Hematopoietic multipotent progenitor cell treated with erythropoietin and hydrocortisone succinate and interleukin-3 and kit ligand, for 17 days (in vitro differentiated cells): ENCODE measurements at regions not wholly inside any gene's neighbourhood (a gene's known extent, or its start where the extent isn't known, plus 50 kb on each side); places are given as distances from the start of the nearest gene placed in this dataset.

Experiments used
- DNase-seq: peaks from one replicate; pipeline ENCODE4 v3.0.0-alpha.2; 2015; ENCODE audit warnings: low spot score

DNA sequence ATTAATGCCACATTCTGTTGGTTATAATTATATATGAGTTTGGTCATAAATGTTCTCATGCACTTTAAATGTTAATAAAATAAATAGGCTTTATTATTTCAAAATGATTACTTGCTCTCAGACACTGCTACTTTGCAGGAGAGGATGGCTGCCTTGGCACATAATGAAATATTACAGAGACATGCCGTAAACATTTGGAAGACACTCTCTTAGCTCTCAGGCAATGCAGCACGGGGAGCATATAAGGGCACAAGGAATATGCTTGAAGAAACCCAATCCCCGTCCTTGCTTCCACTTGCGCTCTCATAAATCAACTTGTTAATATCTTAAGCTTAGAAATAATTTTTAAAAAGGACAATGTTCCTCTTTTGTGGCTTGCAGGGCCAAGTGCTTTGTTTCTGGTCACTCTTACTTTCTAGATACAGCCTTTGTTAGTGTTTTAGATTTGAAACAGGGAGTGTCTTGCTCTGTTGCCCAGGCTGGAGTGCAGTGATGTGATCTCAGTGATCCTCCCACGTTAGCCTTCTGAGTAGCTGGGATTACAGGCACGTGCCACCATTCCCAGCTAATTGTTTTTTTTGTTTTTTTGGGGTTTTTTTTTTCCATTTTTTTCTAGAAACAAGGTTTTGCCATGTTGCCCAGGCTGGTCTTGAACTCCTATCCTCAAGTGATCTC, 445.0 kb downstream of the SPRY1 start:
- DNase-seq, result no peak

DNA sequence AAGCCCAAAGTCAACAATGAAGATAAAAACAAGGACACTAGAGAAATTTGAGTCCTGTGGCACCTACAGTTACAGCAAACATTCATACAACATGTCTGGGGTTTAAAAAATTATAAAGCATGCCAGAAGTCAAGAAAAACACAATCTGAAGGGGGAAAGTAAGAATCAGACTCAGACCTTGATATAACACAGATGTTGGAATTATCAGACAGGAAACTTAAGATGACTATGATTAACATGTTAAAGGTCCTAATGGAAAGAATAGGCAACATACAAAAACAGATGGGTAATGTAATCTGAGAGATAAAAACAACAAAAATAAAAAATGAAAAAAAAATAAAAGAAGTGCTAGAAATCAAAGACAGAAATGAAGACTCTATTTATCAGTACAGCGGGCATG, 446.5 kb downstream of the SPRY1 start:
- DNase-seq, result no peak

DNA sequence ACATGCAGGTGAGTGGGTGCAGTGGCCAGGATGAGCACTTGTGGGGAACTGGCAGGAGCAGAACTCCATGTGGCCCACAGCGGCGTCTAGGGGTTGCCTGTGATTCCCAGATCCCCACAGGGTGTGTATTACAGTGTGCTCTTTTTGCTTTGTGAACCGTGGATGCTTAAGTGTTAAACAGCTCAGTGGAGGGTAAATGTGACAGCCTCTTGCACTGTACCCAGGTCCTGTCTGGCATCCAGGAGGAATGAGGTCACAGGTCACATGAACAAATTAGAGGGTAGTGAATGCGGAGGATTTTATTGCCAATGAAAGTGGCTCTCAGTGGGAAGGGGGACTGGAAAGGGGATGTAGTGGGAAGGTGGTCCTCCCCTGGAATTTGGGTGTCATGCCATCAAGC, 447.8 kb downstream of the SPRY1 start:
- DNase-seq, result no peak

DNA sequence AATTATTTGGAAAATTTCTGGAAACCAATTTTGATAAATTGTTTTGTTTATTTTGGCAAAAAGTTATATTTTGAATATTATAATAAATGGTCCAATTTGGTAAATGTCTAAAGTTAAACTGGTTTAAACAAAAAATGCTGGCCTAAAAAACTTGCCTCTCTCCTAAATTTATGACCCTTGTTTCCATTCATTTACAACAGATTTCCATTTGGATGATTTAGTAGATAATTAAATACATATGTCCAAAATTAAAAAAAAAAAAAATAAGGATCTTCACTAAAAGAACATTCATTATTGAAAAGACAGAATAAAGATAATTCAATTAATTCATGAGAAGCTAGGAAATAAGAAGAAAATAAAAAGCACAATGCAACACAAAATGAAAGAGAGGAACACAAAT, 449.5 kb downstream of the SPRY1 start:
- DNase-seq, result no peak

DNA sequence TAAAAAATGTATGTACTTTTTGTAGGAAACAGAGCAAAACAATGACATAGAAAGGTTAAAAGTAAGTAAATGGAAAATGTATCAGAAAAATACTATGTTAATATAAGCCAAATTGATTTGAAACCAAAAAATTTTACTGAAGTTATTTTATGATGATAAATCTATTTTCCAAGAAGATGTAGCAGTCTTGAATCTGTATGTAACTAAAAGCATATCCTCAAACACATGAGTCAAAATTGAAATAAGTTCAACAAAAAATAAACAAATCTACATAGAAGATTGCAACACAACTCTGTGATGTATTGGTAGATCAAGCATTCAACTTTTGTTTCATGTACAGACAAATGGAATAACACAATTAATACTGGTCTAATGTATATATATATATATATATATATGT, 450.0 kb downstream of the SPRY1 start:
- DNase-seq, result no peak

DNA sequence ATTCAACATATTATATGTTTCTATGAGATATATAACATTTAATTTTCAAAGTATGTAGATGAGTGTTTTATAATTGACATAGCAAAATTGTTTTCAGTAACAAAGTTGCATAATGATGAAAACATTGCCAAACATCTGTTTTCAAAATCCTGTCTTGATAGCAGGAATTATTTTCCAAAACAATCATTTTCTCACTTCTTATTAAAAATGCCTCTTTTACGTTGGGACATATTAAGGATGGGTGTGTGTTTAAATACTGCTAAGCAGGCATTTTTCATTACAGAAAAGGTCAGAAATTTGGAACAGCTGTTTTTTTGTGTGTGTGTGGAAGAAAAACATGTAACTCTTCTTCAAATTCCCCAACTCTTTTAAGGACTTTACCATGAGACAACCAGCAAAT, 452.0 kb downstream of the SPRY1 start:
- no peak for DNase-seq

DNA sequence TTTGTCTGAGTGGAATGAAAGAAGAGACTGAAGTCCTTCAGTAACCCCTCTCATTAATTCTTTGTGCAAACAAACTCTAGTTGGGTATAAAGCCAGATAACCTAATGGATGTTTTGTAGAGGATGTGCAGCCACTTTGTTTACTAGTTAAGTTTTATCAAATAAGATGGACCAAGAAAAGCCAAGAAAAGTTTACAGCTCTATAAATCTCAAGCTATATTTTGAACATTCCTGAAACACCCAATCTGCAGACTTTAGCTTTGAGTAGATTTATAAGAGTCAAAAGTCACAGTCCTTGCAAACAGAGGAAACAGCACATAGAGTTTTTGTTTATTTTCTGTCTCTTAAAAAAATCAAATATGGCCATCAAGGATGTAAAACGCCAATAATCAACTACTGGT, 452.9 kb downstream of the SPRY1 start:
- no peak for DNase-seq

DNA sequence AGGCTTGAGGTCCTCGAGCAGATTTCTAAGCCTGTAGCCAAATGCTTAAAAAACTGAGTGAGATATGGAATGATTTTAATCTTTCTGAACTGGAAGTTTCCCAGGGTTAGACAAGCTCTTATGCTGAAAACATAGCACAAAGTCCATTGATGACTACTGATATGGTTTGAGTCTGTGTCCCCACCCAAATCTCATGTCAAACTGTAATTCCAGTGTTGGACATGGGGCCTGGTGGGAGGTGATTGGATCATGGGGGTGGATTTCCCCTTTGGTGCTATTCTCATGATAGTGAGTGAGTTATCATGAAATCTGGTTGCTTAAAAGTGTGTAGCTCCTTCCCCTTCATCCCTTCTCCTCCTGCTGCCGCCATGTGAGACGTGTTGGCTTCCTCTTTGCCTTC, 454.9 kb downstream of the SPRY1 start:
- DNase-seq, result no peak

DNA sequence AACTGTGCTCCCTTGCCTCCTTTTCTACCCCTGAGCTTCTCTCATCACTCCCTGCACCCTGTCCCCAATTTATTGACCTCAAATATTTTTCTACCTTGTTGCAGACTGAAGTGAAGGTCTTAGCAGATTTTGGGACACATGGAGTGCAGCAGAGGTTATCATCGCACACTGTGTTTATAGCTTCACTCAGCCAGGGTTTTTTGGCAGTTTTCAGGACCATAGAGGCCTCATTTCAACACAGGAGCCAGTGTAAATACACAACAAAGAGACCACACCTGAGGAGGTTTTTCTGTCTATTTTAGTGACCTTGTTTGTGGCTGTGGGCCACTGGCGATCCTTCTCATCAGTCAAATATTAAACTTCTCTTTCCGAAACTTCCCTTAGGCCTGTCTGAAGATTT, 457.1 kb downstream of the SPRY1 start:
- no peak for DNase-seq

DNA sequence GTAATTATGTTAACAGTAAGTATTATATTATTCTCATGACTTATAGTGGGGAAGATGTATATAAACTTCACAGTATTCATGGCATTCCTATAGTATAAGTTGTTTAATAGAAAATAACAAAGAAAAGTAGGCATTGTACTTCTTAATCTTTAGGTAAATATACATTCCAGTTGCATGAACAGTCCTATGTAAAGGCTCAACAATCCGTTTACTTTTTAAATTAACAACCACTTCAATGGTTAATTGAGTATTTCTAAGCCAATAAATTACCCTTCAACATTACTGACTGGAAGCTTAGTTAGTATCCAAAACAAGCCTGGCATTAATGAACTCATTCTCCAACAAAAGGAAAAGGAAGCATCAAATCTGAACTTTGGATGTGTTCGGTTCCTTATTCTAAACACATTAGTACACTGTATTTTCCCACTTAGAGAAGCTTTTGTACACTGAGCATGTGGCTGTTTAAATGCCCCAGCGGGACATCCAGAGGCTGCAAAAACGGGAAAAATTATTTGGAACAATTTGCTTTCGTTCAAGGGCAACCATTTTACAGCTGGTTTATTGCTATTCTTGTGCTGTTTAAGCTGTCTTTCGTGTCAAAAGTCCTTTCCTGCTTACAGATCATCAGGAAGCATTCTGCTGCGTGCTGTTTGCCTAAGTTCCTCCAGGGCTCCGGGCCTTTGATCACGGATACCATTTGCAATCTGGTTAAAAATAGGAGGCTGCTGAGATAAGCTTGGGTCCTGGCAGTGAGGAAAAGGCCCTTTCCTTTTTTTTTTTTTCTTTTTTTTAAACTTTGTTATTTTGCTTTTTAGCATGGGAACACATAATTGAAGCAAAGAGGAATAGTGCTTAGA, 460.3 kb downstream of the SPRY1 start:
- no peak for DNase-seq

DNA sequence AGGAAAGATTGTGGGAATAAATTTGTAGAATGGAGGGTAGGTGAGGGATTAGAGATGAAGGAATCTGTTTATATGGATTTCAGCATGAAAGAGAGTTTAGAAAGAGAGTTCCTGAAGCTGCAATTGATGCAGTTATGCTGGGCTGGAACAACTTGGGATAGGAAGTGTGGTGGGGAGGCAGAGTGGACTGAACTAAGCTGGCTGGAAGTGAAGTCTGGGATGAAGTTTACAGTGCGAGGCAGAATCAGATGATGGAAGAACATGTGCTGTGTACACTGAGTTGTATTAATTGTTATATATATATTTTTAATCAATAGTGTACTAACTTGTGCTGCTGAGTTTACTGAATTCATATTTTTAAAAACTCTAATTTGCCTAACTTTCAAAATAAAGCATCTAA, 461.9 kb downstream of the SPRY1 start:
- no peak for DNase-seq

DNA sequence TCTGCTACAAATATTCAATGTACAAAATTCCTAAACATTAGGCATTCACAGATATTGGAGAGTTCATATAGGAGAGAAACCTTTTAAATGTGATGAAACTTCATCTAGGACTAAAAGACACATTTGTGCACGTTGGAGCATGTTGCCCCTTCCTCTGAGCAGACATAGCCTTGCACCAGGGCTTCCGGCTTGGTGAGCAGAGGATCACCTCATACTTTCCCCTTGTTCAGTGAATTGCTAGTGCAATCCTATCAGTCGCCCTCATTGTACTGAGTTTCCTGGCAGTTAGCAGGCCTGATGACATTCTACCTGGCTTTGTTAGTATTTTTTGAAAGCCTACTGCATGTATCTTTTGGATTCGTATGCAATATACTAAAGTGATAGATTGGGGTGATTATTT, 466.2 kb downstream of the SPRY1 start:
- DNase-seq, result no peak

DNA sequence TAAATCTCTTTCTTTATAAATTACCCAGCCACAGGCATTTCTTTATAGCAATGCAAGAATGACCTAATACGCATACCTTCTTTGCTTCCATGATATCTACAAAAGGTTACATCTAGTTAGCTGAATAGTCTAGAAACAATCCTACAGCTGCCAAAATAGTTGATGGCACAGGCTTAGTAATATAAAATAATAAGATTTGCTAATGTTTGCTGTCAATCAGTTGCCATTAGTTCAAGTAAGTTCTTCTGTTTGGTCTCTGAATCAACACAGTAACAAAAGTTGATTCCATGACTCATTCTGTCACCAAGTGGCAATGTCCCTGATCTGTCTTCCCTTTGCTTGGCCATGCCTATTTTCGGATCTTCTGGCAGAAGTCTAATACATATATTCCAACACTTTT, 470.2 kb downstream of the SPRY1 start:
- DNase-seq, result no peak

DNA sequence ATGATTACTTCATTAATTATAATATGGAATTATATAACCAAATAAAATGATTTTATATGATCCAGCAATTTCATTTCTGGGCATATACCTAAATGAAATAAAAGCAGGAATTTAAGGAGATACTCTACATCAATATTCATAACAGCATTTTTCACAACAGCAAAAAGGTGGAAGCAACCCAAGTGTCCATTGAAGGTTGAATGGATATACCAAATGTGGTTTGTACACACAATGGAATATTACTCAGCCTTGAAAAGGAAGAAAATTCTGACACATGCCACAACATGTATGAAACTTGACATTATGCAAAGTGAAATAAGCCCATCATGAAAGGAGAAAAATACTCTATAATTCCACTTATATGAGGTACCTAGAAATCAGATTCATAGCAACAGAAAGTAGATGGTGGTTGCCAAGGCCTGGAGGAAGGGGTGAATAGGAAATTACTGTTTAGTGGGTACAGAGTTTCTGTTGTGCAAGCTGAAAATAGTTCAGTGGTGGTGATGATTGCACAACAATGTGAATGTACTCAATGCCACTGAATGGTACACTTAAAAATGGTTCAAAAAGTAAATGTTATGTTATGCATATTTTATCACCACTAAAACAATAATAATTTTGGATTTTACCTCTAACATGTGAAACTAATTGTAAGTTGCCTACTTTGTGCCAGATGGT, 471.5 kb downstream of the SPRY1 start:
- no peak for DNase-seq

DNA sequence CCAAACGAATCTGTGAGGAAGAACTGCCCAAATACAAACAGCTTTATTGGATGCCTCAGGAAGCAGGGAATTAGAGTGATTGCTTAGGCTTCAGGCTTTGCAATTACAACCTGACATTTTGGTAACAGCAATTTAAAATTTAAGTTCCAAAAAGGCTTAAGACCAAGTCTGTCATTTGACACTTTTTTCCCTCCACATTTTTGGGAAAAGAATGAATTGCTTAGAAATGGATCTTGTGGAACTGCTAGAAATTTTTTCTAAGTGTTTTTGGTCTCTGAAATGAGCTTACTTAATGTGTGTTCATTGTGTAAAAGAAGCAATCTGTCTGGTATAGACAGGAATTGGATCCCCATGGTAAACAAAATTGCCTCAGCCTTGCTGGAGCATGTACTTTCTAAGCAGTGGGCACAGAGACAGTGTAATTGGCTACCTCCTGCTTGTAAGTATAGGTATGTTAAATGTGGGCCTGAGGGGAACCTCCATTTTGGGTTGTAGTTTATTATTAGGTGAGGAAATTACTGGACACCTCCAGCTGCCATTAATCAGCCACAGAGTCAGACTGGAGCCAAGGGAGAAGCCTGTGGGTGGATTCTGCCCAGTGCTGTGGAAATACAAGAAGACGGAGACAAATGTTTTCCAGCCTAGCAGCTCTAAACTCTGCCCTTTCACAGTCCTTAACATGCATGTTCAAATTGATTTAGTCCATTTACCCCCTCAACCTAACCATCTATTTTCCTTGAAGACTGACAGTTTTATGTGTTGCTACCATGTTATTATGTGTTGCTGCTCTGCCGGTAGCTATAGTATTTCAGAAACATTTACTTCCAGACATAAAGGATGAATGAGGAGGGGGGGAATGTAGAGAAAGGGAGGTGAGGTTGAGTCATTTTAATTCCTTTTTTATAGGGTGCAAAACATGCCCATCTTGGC, 473.0 kb downstream of the SPRY1 start:
- DNase-seq, result no peak

DNA sequence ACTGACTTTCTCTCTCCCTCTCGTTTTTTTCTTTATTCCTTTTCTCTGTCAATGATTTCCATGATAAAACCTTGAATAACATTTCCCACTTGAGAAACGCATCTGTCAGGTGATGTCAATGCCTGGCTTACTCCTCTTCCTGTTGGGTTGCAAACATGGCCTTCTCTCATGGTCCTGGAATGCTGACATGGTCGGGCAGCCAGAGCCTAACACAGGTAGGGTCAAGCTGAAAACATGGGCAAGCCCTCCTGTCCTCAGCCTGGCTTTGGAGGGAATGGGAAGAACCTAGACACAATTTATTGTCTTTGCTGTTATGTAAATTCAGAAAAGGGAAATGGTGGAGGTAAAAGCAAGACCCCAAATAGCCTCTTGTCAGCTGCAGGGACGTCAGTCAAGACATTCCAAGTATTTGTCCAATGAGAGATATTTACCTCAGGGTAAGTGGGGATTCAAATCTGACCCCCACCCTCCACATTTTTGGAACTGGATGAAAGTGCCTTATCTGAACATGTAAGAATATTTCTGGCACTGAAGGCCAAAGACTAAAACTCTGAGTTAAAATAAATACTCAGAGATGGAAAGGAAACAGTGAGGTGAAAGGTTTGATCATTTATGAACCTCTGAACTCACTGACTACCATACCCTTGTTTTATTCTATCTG, 473.8 kb downstream of the SPRY1 start:
- no peak for DNase-seq

DNA sequence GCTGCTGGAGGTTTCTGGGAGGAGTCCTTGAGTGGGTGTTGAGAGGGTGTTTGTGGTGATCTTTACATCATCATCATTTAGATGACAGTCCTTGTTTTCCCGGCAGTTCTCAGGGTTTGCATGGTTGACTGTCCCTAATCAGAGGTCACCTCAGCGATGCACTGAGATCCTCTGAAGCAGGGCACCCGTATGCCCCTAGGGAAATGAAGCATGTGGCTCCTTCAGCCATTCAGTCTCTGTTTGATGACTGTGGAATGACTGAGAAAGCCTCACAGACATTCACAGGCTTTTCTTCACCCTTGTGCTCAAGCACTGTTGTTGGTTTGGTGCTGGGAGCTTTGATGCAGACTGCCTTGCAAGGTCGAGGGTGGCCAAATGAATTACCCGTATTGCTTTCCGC, 474.7 kb downstream of the SPRY1 start:
- DNase-seq, result no peak

DNA sequence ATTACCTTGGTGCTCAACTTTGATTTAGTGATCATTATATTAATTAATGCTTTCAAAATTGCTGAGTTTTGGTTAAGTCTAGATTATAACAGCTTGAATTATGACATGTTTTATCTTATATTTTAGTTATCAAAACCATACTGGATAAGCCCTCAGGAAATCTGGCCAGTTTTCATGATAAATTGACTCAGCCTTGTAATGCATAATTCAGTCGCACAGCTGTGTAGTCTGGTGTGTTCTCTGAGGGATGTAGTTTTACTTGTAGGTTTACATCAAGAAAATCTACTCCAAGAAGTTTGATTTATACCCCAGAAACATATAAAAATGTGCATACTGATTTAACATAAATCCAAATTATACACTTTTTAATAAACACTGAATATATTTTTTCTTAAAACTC, 477.5 kb downstream of the SPRY1 start:
- DNase-seq, result no peak

DNA sequence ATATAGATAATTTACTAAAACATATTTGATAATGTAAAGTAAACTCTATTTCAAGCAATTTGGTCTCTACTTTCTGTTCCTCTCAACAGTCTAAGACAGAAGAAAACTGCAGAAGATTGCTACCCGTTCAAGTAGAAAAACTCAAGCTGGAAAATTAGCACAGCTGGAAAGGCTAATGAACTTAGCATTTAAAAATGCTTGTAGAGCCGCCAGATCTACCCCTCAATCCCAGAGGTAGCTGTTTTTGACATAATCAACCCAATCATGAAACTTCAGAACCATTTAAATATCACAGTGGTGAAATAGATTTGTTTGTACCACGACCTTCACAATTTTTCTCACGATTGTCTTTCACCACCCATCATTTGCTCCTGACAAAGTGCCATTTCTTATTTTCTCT, 479.5 kb downstream of the SPRY1 start:
- no peak for DNase-seq

DNA sequence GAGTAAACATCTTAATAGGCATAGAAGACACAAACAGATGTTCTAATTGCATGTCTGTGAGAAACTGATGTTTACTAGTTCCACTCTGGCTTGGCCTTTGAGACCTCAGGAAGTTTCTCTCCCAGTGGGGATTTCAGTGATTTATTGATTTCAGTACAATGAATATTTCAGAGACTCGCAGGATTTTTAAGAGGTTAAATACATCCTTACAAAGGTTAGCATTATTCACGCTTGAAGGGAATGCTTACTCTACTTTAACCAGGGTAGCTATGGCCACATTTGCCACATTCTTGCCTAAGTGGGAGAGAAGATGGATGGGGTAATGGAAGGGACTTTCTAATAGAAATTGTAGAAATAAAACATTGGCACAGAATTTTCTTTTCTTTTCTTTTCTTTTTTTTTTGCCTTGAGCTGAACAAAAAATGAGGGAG, 480.1 kb downstream of the SPRY1 start:
- no peak for DNase-seq

DNA sequence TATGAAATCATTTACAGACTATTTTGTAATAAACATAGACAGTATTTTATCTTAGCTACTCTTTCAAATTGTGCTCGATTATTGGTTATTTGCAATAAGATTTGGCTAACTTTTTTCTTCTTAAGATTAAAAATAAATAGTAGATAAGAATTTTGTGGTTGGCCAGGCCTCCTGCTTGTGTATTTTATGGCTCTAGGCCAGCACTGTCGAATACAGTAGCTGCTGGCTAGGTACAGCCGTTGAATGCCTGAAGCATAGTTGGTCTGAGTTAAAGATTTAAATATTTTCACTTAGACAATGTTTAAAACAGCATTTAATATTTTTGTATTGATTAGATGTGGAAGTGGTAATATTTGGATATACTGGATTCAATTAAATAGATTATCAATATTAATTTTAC, 481.0 kb downstream of the SPRY1 start:
- no peak for DNase-seq

DNA sequence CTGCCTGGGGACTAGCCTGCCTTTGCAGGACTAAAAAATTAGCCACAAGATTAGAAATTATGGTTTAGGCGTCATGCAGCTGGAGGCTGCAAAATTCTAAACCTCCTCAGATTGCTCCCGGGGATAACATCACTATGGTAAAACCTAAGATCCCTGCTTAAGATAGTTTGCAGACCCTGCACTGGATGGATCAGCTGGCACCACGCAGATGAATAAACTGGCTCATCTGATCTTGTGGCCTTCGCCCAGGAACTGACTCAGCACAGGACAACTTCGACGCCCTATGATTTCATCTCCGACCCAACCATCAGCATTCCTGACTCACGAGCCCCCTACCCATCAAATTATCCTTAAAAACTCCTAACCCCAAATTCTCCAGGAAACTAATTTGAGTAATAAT, 482.4 kb downstream of the SPRY1 start:
- no peak for DNase-seq
